K562 (cell line): ENCODE measurements at regions not wholly inside any gene's neighbourhood (a gene's known extent, or its start where the extent isn't known, plus 50 kb on each side); places are given as distances from the start of the nearest gene placed in this dataset.

Experiments used
- ATAC-seq: fragments of 200-7000 bp; cut with Tn5 transposase; 3 replicates; pipeline ENCODE4 v1.9.1; 2020; ENCODE audit warnings: moderate library complexity
- BruUV-seq: library from RNA; stranded (reverse); fragments of 400-500 nt; replicated peaks from 2 replicates; lab custom pipeline; 2021; lab: Mats Ljungman, UMichigan
- CTCF ChIA-PET: fragments of 300-600 bp; formaldehyde crosslinking; extraction: SDS; loops from one replicate; lab custom pipeline; 2021; ENCODE audit warnings: low intra/inter-chr PET ratio; lab: Yijun Ruan, JAX
- POLR2A ChIA-PET: fragments of 300-600, 350-650 bp; sonication (Branson Sonifier 250); formaldehyde crosslinking; extraction: SDS; loops from one replicate; lab custom pipeline; 2021; ENCODE audit warnings: antibody characterized with exemption, inconsistent platforms; lab: Yijun Ruan, JAX
- DNase-seq, 4 experiments: peaks; one replicate each; pipeline versions ENCODE4 v3.0.0 to v3.0.0-alpha.2; 2011 to 2018; ENCODE audit warnings: low spot score in 3 of 4, mixed read lengths in 3 of 4; ENCODE audit errors: extremely low read depth in 1 of 4
- FAIRE-seq: peaks from 2 replicates; lab custom pipeline; 2011; peaks lifted over from hg19 to GRCh38; lab: Jason Lieb, UNC
- H2AFZ ChIP-seq: 2 replicates; pipeline ENCODE4 v1.6.0; 2011; ENCODE audit warnings: low read depth, low read length, control low read depth, inconsistent platforms
- H3K27ac ChIP-seq: fragments of 200-600 bp; 3 replicates; pipeline ENCODE4 v1.8.0; 2011; ENCODE audit warnings: low read depth, mild to moderate bottlenecking, control low read depth, inconsistent platforms, low read length, moderate library complexity, mixed read lengths; ENCODE audit errors: extremely low read depth
- H3K27me3 ChIP-seq, 2 experiments: fragments of 300-600 bp in 1 of 2; 2 replicates in 1 of 2; 3 replicates in 1 of 2; pipeline versions ENCODE4 v1.6.0 to v1.8.0; 2011; ENCODE audit warnings: inconsistent platforms in 2 of 2, low read length in 2 of 2, mild to moderate bottlenecking in 1 of 2, mixed read lengths in 1 of 2, moderate library complexity in 1 of 2; ENCODE audit not compliant: control insufficient read depth in 2 of 2, insufficient read depth in 2 of 2
- H3K36me3 ChIP-seq: fragments of 300-600 bp; 3 replicates; pipeline ENCODE4 v1.8.0; 2011; ENCODE audit warnings: mild to moderate bottlenecking, low read length, inconsistent platforms; ENCODE audit not compliant: control insufficient read depth, insufficient read depth
- H3K4me1 ChIP-seq, 2 experiments: fragments of 200-600 bp in 1 of 2; replicated peaks in 1 of 2; 2 replicates in 1 of 2; 3 replicates in 1 of 2; pipeline versions ENCODE4 v1.5.1 to v1.8.0; 2011; ENCODE audit warnings: inconsistent platforms in 2 of 2, low read length in 2 of 2, mild to moderate bottlenecking in 1 of 2, mixed read lengths in 1 of 2, moderate library complexity in 1 of 2; ENCODE audit not compliant: control insufficient read depth in 2 of 2, insufficient read depth in 2 of 2
- H3K4me2 ChIP-seq: 2 replicates; pipeline ENCODE4 v1.6.1; 2011; ENCODE audit warnings: low read length, control low read depth, inconsistent platforms, mixed read lengths; ENCODE audit not compliant: insufficient read depth
- H3K4me3 ChIP-seq: fragments of 200-600 bp; sonication (generic), shearing (Covaris generic); 2 replicates; pipeline ENCODE4 v1.5.1; 2016; ENCODE audit warnings: control low read depth, inconsistent platforms
- H3K79me2 ChIP-seq: fragments of 200-600 bp; 3 replicates; pipeline ENCODE4 v1.8.0; 2011; ENCODE audit warnings: low read length, inconsistent platforms; ENCODE audit not compliant: control insufficient read depth, insufficient read depth
- H3K9ac ChIP-seq, 2 experiments: 2 replicates each; pipeline versions ENCODE4 v1.6.0 to v1.6.1; 2011; ENCODE audit warnings: low read depth in 2 of 2, low read length in 2 of 2, control low read depth in 1 of 2, inconsistent platforms in 1 of 2, mild to moderate bottlenecking in 1 of 2, mixed read lengths in 1 of 2; ENCODE audit not compliant: insufficient read depth in 1 of 2
- H3K9me1 ChIP-seq: one replicate; pipeline ENCODE4 v1.6.0; 2011; ENCODE audit warnings: inconsistent platforms, mild to moderate bottlenecking, low read length, moderate library complexity; ENCODE audit not compliant: control insufficient read depth, insufficient read depth
- H3K9me3 ChIP-seq: replicated peaks from 2 replicates; pipeline ENCODE4 v1.5.1; 2011; ENCODE audit warnings: low read depth, low read length, inconsistent platforms; ENCODE audit not compliant: control insufficient read depth, insufficient read depth
- H4K20me1 ChIP-seq: replicated peaks from 2 replicates; pipeline ENCODE4 v1.6.1; 2011; ENCODE audit warnings: low read length, inconsistent platforms, mixed read lengths; ENCODE audit not compliant: control insufficient read depth, insufficient read depth
- ARHGAP35 ChIP-seq: fragments of 450-650 bp; IDR thresholded peaks from 2 replicates; pipeline ENCODE4 v1.6.1; 2018; ENCODE audit not compliant: partially characterized antibody
- ARID1B ChIP-seq: fragments of 450-650 bp; IDR thresholded peaks from 2 replicates; pipeline ENCODE4 v1.6.1; 2016; ENCODE audit warnings: antibody characterized with exemption, mild to moderate bottlenecking, inconsistent platforms
- FOSL1 ChIP-seq: fragments of 200-800 bp; sonication (Bioruptor generic); conservative IDR thresholded peaks from 2 replicates; pipeline ENCODE4 v1.6.1; 2016; ENCODE audit warnings: missing genetic modification characterization, missing compliant biosample characterization
- HDAC6 ChIP-seq: IDR thresholded peaks from 2 replicates; pipeline ENCODE4 v1.6.1; 2012; ENCODE audit warnings: low read depth, mild to moderate bottlenecking, control low read depth, inconsistent platforms, low read length, moderate library complexity
- HDAC8 ChIP-seq: fragments of 450-650 bp; IDR thresholded peaks from 2 replicates; pipeline ENCODE4 v1.6.1; 2016; ENCODE audit warnings: mild to moderate bottlenecking, missing genetic modification characterization, moderate library complexity, missing compliant biosample characterization
- L3MBTL2 ChIP-seq: fragments of 450-650 bp; IDR thresholded peaks from 2 replicates; pipeline ENCODE4 v1.6.1; 2016; ENCODE audit warnings: mild to moderate bottlenecking, moderate library complexity
- NFIX ChIP-seq: fragments of 250-450 bp; sonication (Bioruptor Pico); IDR thresholded peaks from 2 replicates; pipeline ENCODE4 v1.4.0; 2020; ENCODE audit warnings: low read depth, mild to moderate bottlenecking, moderate library complexity
- NONO ChIP-seq, 2 experiments: fragments of 200-400 bp in 1 of 2; fragments of 450-650 bp in 1 of 2; formaldehyde crosslinking in 1 of 2; IDR thresholded peaks; 2 replicates each; pipeline ENCODE4 v1.6.1; 2017; ENCODE audit warnings: low read depth in 2 of 2, mild to moderate bottlenecking in 2 of 2, moderate library complexity in 2 of 2, low read length in 1 of 2
- PHF20 ChIP-seq: fragments of 450-650 bp; IDR thresholded peaks from 2 replicates; pipeline ENCODE4 v1.6.1; 2018; ENCODE audit not compliant: partially characterized antibody
- SMARCA5 ChIP-seq: fragments of 450-650 bp; IDR thresholded peaks from 2 replicates; pipeline ENCODE4 v1.6.1; 2016
- TRIM28 ChIP-seq: fragments of 450-650 bp; IDR thresholded peaks from 2 replicates; pipeline ENCODE4 v1.6.1; 2017
- WGBS: fragments of 100-300 bp; shearing (Covaris generic); methylation state at CpG from one replicate; pipeline ENCODE4 v1.1.6; 2016; ENCODE audit warnings: low coverage, mixed read lengths; ENCODE audit not compliant: insufficient coverage; ENCODE audit errors: missing lambda C conversion rate; 5-methylcytosine and 5-hydroxymethylcytosine counted together
- in situ Hi-C: fragments of 300-500 bp; cut with MboI; formaldehyde crosslinking; loops from 4 replicates; pipeline ENCODE4 v1.15.0; 2018; ENCODE audit warnings: inconsistent platforms, mixed read lengths
- intact Hi-C: fragments of 100-400 bp; cut with micrococcal nuclease; formaldehyde crosslinking; loops from 2 replicates; pipeline ENCODE4 v1.14.2; 2022
- TF ChIP-seq, protein P1 (sequence below): fragments of 450-650 bp; IDR thresholded peaks from 2 replicates; pipeline ENCODE4 v1.7.1; 2018; ENCODE audit warnings: mild to moderate bottlenecking, low read depth; ENCODE audit not compliant: partially characterized antibody
- TF ChIP-seq, protein P2 (sequence below): fragments of 450-650 bp; IDR thresholded peaks from 2 replicates; pipeline ENCODE4 v1.6.1; 2016; ENCODE audit warnings: borderline replicate concordance

- H3K9me1 ChIP-seq = no peaks in the 10 kb centered on the region
- H3K4me1 ChIP-seq = no peaks in the 10 kb centered on the region
- WGBS = 0% methylated on average over 1 of the region's 1 CpG
- no peaks in the 10 kb centered on the region for H3K36me3 ChIP-seq
- no TSS peak for BruUV-seq
- TF ChIP-seq NFIX = no peak
- no peak for TF ChIP-seq HDAC8
- peak; percentile 82 for TF ChIP-seq FOSL1 (tag)
- peak; percentile 62; the same call in 1 of the 2 replicates for TF ChIP-seq ARID1B
- no peak for TF ChIP-seq ARHGAP35
- TF ChIP-seq L3MBTL2 = no peak
- TF ChIP-seq PHF20 = no peak
- ChIA-PET CTCF (no interaction called here), POLR2A (no interaction called here)
- DNase-seq (peak in 1 of 4 experiments; percentile 24), ATAC-seq (no peak), FAIRE-seq (no peak)
- no peaks in the 10 kb centered on the region for H4K20me1 ChIP-seq
- H3K4me3 ChIP-seq = no peak overlapping the region
- H3K4me2 ChIP-seq = no peak overlapping the region
- H2AFZ ChIP-seq = no peak overlapping the region
- H3K27ac ChIP-seq = no peak overlapping the region; the same call in 2 of the 3 replicates
- H3K9me3 ChIP-seq = no peaks in the 10 kb centered on the region
- H3K79me2 ChIP-seq = no peaks in the 10 kb centered on the region
- intact Hi-C loops (no loop called here), in situ Hi-C loops (no loop called here)
- H3K9ac ChIP-seq = no peak overlapping the region
- no peaks in the 10 kb centered on the region for H3K27me3 ChIP-seq
These were observed 313.7 kb upstream of the SMIM31 start for GRCh38 chr4:164440199-164440598.

DNA sequence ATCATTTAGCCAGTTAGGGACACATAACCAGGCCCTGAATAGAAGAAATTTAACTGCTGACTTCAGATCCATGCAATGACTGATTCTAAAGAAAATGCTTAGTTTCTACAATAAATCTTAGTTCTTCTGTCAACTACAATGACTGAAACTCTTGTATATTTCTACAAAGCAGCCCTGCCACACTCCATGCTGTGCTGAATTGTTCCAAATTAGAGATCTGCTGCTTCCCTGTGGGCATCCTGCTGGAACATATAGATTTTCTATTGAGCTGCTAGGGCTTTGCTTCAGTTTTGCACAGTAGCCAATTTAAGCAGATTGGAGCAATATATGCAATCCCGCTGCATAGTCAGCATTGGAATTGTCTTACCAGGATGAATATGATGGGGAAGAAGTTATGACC, 312.8 kb upstream of the SMIM31 start:
- Histone ChIP-seq H3K9ac (no peak overlapping the region), H2AFZ (no peak overlapping the region)
- POLR2A ChIA-PET = no interaction called here

More for the DNA sequence above, 312.8 kb upstream of the SMIM31 start:
- no TSS peak for BruUV-seq
- DNase-seq = no peak
- H3K4me3 ChIP-seq = no peak overlapping the region
- no peak overlapping the region; the same call in 2 of the 3 replicates for H3K27ac ChIP-seq
- no peaks in the 10 kb centered on the region for H3K27me3 ChIP-seq
- no peaks in the 10 kb centered on the region for H3K36me3 ChIP-seq
- no peak for ATAC-seq
- no peak overlapping the region for H3K4me2 ChIP-seq
- no peaks in the 10 kb centered on the region for H3K79me2 ChIP-seq
- no peaks in the 10 kb centered on the region for H3K4me1 ChIP-seq
- CTCF ChIA-PET = no interaction called here
- FAIRE-seq = no peak
- no peaks in the 10 kb centered on the region for H3K9me1 ChIP-seq
- no peaks in the 10 kb centered on the region for H4K20me1 ChIP-seq
- H3K9me3 ChIP-seq = no peaks in the 10 kb centered on the region
- intact Hi-C loops = no loop called here
- in situ Hi-C loops = no loop called here
- TF ChIP-seq, protein P1, sequence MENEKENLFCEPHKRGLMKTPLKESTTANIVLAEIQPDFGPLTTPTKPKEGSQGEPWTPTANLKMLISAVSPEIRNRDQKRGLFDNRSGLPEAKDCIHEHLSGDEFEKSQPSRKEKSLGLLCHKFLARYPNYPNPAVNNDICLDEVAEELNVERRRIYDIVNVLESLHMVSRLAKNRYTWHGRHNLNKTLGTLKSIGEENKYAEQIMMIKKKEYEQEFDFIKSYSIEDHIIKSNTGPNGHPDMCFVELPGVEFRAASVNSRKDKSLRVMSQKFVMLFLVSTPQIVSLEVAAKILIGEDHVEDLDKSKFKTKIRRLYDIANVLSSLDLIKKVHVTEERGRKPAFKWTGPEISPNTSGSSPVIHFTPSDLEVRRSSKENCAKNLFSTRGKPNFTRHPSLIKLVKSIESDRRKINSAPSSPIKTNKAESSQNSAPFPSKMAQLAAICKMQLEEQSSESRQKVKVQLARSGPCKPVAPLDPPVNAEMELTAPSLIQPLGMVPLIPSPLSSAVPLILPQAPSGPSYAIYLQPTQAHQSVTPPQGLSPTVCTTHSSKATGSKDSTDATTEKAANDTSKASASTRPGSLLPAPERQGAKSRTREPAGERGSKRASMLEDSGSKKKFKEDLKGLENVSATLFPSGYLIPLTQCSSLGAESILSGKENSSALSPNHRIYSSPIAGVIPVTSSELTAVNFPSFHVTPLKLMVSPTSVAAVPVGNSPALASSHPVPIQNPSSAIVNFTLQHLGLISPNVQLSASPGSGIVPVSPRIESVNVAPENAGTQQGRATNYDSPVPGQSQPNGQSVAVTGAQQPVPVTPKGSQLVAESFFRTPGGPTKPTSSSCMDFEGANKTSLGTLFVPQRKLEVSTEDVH = no peak
- TF ChIP-seq, protein P2, sequence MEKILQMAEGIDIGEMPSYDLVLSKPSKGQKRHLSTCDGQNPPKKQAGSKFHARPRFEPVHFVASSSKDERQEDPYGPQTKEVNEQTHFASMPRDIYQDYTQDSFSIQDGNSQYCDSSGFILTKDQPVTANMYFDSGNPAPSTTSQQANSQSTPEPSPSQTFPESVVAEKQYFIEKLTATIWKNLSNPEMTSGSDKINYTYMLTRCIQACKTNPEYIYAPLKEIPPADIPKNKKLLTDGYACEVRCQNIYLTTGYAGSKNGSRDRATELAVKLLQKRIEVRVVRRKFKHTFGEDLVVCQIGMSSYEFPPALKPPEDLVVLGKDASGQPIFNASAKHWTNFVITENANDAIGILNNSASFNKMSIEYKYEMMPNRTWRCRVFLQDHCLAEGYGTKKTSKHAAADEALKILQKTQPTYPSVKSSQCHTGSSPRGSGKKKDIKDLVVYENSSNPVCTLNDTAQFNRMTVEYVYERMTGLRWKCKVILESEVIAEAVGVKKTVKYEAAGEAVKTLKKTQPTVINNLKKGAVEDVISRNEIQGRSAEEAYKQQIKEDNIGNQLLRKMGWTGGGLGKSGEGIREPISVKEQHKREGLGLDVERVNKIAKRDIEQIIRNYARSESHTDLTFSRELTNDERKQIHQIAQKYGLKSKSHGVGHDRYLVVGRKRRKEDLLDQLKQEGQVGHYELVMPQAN = no peak
- TF ChIP-seq SMARCA5 (no peak), TRIM28 (no peak), NONO (IDR thresholded peaks at IDR 0.05; ENCODE audit: low read depth in 2 of 2, low read length in 1 of 2) (no peak), HDAC6 (no peak)
- 6% methylated on average over 1 of the region's 1 CpG for WGBS
